Fibroblast of peridontal ligament (primary cell): ENCODE measurements at regions not wholly inside any gene's neighbourhood (a gene's known extent, or its start where the extent isn't known, plus 50 kb on each side); places are given as distances from the start of the nearest gene placed in this dataset.
"Not testable (repeated sequence)": the region's sequence is repeated elsewhere in the genome, so short reads cannot be mapped to it uniquely, and the experiment has no call there.

ENCODE experiments used
- DNase-seq: peaks from one replicate; pipeline ENCODE4 v3.0.0-alpha.2; 2010; ENCODE audit errors: extremely low read depth

DNA sequence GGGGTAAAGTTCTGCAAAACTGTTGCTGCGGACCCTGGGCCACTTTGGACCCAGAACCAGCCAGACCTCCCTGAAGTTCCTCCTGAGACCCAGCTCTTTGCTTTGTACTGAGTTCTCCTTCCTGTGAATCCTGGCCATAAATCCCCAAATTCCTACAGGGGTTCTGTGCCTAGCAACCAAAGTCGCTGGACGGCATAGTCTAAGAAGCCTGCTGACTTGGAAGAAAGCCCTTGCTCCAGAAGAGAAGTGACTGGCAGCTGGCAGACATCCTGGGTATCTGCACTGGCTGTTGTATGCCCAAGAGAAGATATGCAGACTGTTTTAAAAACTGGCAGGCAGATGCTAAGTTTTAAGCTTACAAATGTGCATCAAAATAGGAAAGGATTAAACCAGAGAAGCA is 99.9 kb upstream of the SLC24A4 start:
- peak; percentile 4 for DNase-seq

DNA sequence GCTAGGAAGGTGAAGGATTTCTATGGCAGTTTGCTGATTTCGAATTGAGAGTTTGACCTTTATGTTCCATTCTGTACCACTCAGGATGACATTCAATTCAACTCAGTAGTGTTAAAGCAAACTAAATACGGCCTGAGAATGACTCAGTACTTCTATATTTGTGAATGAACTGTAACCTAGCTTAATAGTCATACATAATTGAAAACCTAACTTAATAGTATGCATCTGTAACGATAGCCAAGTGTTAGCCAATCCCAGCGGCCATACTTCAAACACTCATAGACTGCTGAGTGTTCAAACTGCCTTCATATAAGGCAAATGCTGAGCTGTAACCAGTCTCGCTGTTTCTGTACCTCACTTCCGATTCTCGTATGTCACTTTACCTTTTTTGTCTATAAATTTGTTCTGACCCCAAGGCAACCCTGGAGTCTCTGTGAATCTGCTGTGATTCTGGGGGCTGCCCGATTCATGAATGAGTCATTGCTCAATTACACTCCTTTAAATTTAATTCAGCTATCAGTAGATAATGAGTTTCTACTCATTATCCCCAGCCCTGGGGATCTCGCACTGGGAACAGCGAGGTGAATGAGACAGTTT is 98.5 kb upstream of the SLC24A4 start:
- DNase-seq = peak; percentile 4

DNA sequence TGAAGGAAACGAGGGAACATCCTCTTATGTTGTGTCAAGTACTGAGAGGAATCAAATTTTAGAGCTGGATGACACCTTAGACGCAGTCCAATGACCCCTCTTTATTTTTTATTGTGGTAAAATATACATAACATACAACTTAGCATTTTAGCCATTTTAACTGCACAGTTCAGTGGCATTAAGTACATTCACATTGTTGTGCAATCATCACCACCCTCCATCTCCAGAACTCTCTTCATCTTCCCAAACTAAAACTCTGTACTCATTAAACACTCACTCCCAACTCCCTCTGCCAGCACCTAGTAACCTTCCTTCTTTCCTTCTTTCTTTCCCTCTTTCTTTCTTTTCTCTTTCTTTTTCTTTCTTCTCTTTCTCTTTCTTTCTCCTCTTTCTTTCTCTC is 97.2 kb upstream of the SLC24A4 start:
- peak; percentile 5 for DNase-seq

- DNase-seq = not testable (repeated sequence)
Measured at GRCh38 chr14:92226166-92226565, 96.8 kb upstream of the SLC24A4 start.

- DNase-seq = no peak
Measured at GRCh38 chr14:92236243-92236900, 86.6 kb upstream of the SLC24A4 start.

- no peak for DNase-seq
Measured at GRCh38 chr14:92240658-92241057, 82.3 kb upstream of the SLC24A4 start.

DNA sequence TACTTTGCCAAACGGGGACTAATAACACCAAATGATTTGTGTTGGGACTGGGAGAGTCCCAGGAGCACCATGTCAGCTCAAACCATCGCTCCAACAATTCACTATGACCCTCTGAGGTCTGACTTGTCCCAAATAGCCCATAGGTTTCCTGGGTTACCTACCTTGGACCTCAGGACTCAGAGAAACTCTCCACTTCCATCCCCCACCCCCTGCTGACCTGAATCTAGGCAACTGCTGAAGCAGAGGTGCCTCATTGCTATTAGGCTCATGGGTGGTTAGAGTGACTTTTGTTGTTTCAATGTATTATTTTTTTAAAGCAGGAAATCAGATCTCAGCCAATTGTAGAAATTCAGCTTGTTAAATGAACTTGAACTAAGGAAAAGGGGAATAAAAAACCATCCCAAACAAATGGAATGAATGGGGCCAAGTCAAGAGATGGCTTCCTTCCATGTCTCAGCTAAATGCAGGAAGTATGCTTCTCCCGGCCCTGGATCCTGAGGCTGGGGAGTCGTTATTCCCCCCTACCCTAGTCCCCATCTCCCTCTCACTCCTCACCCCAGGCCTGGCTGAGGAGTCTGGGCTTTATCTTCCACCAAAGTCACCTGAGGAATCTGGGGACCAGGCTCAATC is 80.9 kb upstream of the SLC24A4 start:
- no peak for DNase-seq

GRCh38 chr14:92244805-92245204 is 78.2 kb upstream of the SLC24A4 start:
- no peak for DNase-seq

DNA sequence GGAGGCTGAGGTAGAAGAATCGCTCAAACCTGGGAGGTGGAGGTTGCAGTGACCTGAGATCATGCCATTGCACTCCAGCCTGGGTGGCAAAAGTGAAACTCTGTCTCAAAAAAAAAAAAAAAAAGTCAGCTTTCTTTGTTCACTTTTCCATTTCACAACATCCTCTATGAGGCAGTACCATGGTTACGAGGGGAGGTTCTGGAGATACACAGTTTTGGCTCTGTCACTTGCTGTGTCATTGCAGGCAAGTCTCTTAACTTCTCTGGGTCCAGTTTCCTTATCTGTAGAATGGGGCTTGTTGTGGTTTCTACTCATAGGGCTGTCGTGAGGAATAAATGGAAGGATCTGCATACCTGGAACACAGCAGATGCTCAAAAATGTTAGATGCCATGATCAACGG is 75.6 kb upstream of the SLC24A4 start:
- no peak for DNase-seq

DNA sequence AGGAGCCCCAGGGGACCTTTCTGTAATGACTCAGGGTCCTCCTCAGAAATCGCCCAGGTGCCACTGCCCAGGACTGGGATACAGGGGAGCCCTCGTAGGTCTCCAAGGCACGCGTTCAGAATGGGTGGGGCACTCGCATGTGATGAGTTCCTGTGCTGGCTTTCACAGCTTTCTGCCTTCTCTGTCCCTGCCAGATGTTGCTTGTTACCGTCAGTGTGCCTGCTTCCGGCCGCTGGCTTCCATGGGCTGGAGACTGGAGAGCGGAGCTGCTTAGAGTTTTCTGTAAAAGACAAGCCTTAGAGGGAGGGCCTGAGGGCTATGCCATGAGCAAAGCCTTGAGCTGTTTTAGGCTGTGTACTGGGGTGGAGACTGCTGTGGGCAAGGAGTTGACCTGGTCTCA is 75.0 kb upstream of the SLC24A4 start:
- DNase-seq = no peak

DNA sequence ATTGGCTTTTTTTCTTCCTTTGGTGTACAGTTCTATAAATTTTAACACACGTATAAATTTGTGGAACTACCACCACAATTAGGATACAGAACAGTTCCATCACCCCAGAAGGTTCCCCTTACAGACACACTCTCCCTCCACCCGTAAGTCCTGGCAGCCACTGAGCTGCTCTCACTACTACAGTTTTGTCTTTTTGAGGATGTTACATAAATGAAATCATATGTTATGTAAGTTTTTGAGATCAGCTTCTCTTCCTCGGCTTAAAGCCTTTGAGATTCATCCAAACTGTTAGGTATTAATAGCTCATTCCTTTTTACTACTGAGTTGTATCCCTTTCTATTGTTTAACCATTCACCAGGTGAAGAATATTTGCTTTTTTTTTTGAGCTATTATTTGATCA is 74.3 kb upstream of the SLC24A4 start:
- DNase-seq = no peak

GRCh38 chr14:92250366-92250765 is 72.6 kb upstream of the SLC24A4 start:
- DNase-seq = not testable (repeated sequence)

- DNase-seq = no peak
Measured at GRCh38 chr14:92252323-92252722, 70.6 kb upstream of the SLC24A4 start.

GRCh38 chr14:92253381-92253894 is 69.5 kb upstream of the SLC24A4 start:
- DNase-seq = no peak

DNA sequence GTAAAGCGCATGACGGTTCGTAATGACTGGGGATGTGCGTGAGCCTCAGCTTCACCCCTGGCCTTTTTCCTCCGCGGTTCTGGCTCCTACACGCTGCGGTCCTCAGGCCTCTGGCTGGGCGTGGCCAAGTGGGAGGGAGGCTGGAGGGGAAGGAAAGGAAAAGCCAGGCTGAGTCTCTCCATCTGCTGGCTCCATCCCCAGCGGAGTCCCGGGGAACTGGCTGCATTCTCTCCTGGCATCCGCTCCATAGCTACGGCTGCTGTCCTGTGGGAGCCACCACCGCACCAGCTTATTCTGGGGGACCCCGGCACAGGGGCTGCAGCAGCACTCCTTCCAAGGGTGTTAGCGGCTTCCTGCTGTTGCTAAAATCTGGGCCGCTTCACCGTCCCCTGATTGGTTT is 68.2 kb upstream of the SLC24A4 start:
- DNase-seq = peak; percentile 20

- no peak for DNase-seq
Measured at GRCh38 chr14:92258934-92259333, 64.0 kb upstream of the SLC24A4 start.

DNA sequence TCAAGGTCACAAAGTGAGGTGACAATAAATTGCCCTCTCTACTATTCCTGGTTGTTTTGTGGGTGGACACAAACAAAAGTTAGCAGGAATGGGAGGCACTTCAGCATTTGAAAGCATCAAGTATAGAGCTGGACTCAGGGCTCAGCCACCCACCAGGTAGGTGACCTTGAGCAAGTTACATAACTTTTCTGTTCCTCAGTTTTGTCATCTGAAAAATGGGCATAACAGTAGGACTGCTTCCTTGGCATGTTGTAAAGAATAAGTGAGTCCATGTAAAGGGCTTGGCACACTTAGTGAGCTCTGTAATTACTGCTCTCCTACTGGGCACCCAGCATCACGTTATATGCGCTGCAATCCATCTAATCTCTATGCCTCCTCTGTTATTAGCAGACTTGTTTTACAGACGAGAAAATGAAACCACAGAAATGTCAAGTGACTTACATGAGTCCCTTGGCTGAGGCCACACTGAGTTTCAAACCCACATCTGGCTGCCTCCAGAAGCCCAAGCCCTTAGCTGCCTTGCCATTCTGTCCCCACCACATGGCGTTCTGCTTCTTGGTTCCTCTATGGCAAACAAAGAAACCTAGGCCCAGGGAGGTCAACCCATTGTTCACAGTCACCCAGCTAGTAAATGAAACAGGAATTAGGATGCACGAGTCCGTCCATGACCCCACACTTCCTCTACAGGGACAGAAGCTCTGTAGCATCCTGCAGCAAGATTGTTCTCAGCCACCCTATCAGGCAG is 63.2 kb upstream of the SLC24A4 start:
- DNase-seq = no peak

DNA sequence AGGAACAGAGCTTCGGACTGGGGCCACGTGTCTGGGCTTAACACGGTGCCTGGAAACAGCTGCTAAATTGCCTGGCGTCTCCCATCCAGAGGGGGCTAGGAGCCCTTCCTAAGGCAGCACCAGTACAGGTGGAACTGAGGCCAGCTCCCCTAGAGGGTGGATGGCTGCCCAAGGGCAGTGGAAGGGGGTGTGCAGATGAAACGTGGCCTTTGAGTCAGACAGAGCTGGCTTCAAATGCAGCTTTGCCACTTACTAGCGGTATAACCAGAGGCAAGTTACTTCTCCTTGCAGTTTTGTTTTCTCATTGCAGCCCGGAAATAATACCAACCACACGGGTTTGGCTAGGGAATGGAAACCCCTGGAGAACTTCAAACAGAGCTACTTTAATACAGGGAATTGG is 59.3 kb upstream of the SLC24A4 start:
- peak; percentile 2 for DNase-seq

DNA sequence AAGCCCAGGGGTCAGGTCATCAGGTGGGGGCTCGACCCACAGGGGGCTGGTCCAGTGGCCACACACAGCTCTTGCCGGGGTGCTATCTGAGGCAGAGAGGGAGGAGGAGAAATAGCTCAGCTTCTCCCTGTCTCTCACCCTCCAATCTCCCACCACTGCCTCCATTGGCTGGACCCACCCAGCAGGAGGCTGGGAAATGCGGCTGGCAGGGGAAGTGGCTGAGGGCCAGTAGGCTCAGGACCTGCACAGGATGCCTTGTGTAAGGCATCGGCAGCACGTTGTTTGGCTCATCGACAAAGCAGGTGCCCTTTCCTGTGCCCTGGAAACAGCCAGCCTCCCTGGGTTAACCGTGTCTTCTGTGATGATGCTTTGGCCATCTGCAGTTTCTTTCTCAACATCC is 58.8 kb upstream of the SLC24A4 start:
- no peak for DNase-seq

DNA sequence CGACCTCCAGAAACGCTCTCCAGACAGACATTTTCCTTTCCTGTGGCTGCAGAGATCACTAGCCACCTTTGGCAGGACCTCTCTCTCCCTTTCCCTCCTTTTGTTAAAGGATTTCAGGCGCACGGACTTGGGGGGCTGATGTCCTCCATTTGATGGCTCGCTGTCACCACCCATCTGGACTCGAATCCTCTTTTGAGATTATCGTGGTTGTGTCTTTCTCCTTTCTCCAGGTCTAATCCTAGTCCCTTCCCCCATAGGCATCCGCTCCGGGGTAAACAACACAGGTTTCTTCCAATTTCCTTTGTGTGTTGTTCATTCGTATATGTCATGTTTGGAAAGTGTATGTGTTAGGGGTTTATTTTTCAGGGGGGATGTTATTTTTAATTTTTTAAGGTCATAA is 56.7 kb upstream of the SLC24A4 start:
- DNase-seq = no peak
